Activated naive CD8-positive, alpha-beta T cell treated with anti-CD3 and anti-CD28 coated beads, Interleukin-2, amount 10 ng/mL, durations not matched to agents 7 days and 5 days (primary cell): ENCODE measurements at regions not wholly inside any gene's neighbourhood (a gene's known extent, or its start where the extent isn't known, plus 50 kb on each side); places are given as distances from the start of the nearest gene placed in this dataset.

Source experiments
- ATAC-seq: fragments of 150-1000 bp; cut with Tn5 transposase; one replicate; pipeline ENCODE4 v1.10.0; 2021; ENCODE audit warnings: low read depth, moderate library complexity
- POLR2A ChIA-PET: fragments of 350-600 bp; sonication (Branson Sonifier 250); formaldehyde crosslinking; loops from one replicate; lab custom pipeline; 2021; ENCODE audit warnings: antibody characterized with exemption; lab: Charles Lee
- DNase-seq: peaks from one replicate; pipeline ENCODE4 v3.0.0; 2021
- H3K27ac Mint-ChIP-seq: one replicate; pipeline ENCODE4 v1.8.0; 2022; ENCODE audit warnings: mild to moderate bottlenecking, mixed read lengths
- H3K27me3 Mint-ChIP-seq: one replicate; pipeline ENCODE4 v1.8.0; 2022; ENCODE audit warnings: mild to moderate bottlenecking, moderate library complexity, mixed read lengths
- H3K36me3 Mint-ChIP-seq: one replicate; pipeline ENCODE4 v1.8.0; 2021; ENCODE audit warnings: mild to moderate bottlenecking, mixed read lengths
- H3K4me1 Mint-ChIP-seq: one replicate; pipeline ENCODE4 v1.8.0; 2021; ENCODE audit warnings: mixed read lengths
- H3K4me3 Mint-ChIP-seq: one replicate; pipeline ENCODE4 v1.8.0; 2022; ENCODE audit warnings: mild to moderate bottlenecking, moderate library complexity, mixed read lengths
- H3K9me3 Mint-ChIP-seq: one replicate; pipeline ENCODE4 v1.8.0; 2021; ENCODE audit warnings: mixed read lengths

DNA sequence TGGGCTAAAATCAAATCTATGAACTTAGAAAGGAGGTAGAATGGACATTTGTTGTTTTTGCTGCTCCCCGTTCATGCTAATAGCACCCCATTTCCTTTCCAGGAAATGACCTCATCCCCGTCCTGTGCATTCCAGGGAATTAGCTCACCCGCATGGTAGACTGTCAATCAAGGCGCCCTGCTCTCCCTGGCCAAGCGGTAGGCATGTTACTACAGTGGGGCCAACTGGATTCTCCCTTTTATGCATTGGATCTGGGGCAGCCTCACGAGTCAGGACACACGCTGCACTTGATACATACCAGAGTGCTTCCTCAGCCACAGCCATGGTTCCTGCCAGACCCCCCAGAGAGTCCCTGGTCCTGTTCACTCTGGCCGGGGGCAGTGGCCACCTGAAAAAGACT is 111.0 kb upstream of the PTCH1 start:
- H3K27me3 Mint-ChIP-seq, result peaks cover 8% of the 10 kb centered on the region
- POLR2A ChIA-PET, result no interaction called here
- no peak overlapping the region for H3K4me3 Mint-ChIP-seq

DNA sequence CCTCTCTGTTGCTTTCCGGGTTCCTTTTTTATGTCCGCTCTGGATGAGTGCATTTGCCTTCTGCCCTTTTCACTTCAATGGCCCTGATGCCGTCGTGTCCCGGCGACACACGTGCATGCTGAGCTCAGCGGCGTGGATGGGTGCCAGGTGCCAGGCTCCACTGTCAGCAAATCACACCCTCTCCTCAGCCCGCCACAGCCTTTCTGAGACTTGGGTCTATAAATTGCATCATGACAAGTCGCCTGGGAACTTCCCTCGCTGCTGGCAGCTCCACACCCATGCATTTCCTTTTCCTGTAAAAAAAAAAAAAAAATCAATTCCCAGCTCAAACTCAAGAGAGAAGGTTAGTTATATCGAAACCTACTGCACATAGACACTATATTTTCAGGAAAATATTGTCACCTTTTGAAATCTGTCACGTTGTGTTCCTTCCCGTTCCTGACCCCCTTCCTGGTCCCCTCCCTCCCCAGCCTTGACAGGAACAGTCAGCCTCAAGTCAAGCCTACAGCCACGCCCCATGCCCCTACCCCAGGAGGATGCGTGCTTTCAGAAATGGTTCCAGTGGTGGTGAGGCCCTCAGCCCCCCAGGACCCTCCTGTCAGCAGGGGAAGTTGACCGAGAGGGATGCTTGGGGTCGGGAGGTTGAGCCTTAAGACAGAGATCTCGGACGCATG is 110.3 kb upstream of the PTCH1 start:
- POLR2A ChIA-PET, result no interaction called here
- H3K36me3 Mint-ChIP-seq, result peaks cover 2% of the 10 kb centered on the region
- DNase-seq, result no peak
- peak overlapping the region; percentile 27 for H3K27ac Mint-ChIP-seq
- H3K9me3 Mint-ChIP-seq, result peaks cover 7% of the 10 kb centered on the region
- ATAC-seq, result no peak
- H3K4me3 Mint-ChIP-seq, result peak overlapping the region; percentile 6
- H3K27me3 Mint-ChIP-seq, result peaks cover 6% of the 10 kb centered on the region
- peaks cover 10% of the 10 kb centered on the region for H3K4me1 Mint-ChIP-seq

More for the DNA sequence above, 111.0 kb upstream of the PTCH1 start:
- peaks cover 2% of the 10 kb centered on the region for H3K36me3 Mint-ChIP-seq
- H3K9me3 Mint-ChIP-seq, result peaks cover 10% of the 10 kb centered on the region
- no peak for ATAC-seq
- DNase-seq, result no peak
- peaks cover 10% of the 10 kb centered on the region for H3K4me1 Mint-ChIP-seq
- H3K27ac Mint-ChIP-seq, result no peak overlapping the region

DNA sequence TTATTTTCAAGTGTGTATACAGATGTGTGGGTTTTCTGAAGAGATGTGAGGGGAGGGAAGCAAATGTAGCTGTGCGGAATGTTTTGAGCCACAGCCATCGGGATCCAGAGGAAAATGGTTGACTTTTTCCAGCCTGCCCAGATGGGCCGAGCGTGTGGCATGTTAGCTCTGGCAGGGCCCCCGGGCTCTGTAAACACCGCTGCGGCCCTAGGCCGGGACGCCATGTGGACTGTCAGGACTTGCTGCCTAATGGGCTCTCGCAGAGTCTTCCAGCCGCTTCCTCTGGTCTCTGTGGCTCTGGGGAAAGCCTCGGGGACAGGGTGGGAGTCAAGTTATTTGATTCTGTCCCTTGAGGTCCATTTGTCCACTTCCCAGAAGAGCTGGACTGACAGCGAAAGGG is 109.6 kb upstream of the PTCH1 start:
- H3K36me3 Mint-ChIP-seq, result peaks cover 4% of the 10 kb centered on the region
- POLR2A ChIA-PET, result no interaction called here
- peaks cover 8% of the 10 kb centered on the region for H3K9me3 Mint-ChIP-seq
- peaks cover 6% of the 10 kb centered on the region for H3K27me3 Mint-ChIP-seq
- ATAC-seq (no peak), DNase-seq (no peak)
- no peak overlapping the region for H3K4me3 Mint-ChIP-seq
- no peak overlapping the region for H3K27ac Mint-ChIP-seq
- peaks cover 10% of the 10 kb centered on the region for H3K4me1 Mint-ChIP-seq

DNA sequence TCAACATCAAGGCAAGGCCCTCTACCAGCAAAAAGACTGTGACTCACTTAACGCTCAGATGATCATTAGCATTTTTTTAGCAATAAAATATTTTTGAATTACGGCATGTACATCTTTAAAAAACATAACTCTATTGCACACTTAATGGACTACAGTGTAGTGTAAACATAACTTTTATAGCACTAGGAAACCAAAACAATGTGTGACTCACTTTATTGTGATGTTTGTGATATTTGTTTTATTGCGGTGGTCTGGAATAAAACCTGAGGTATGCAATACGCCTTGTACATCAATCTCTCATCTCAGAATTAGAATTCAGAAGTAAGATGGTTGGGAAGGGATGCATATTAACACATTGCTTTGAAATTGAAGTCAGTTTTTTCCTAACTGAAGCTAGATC is 106.9 kb upstream of the PTCH1 start:
- peaks cover 10% of the 10 kb centered on the region for H3K4me1 Mint-ChIP-seq
- H3K36me3 Mint-ChIP-seq, result peaks cover 4% of the 10 kb centered on the region
- ATAC-seq (no peak), DNase-seq (no peak)
- peaks cover 4% of the 10 kb centered on the region for H3K9me3 Mint-ChIP-seq
- POLR2A ChIA-PET, result no interaction called here
- no peak overlapping the region for H3K4me3 Mint-ChIP-seq
- H3K27me3 Mint-ChIP-seq, result peaks cover 6% of the 10 kb centered on the region
- H3K27ac Mint-ChIP-seq, result no peak overlapping the region

DNA sequence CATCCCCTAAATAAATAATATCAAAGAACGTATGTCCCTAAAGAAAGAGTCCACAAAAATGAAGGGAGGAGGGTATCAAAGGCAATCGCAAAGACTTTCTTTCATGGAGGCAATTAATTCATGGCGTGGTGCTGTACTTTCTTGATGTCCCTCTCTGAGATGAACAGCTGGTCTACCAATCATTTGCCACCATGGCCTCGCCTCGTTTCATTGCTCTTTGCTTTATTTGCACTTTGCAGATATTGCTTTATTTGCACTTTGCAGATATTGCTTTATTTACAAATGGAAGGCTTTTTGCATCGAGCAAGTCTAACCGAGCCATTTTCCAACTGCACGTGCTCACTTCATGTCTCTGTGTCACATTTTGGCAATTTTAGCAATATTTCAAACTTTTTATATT is 104.0 kb upstream of the PTCH1 start:
- Mint-ChIP-seq H3K36me3 (peaks cover 4% of the 10 kb centered on the region), H3K27me3 (no peaks in the 10 kb centered on the region), H3K4me1 (peaks cover 4% of the 10 kb centered on the region), H3K27ac (no peak overlapping the region), H3K9me3 (peaks cover 4% of the 10 kb centered on the region), H3K4me3 (no peak overlapping the region)
- POLR2A ChIA-PET, result no interaction called here
- no peak for DNase-seq
- ATAC-seq, result no peak

DNA sequence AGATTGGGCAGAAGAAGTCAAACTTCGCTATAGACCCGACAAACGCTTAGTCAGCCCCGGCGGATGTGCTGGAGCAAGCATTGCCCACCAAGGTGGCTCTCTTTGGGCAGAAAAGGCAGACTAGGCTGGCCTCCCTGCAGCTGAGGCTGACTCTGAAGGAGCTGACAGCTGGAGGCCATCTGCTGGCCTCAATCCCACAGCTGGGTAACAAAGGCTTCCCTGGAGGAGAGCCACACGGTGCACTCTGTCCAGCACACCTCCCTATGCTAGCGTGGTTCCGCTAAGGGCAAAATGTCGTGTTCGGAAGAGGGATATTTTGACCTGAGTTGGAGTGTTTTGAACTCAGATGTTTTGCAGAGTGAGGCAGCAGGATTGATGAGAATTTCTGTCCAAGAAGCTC is 103.5 kb upstream of the PTCH1 start:
- ATAC-seq (no peak), DNase-seq (no peak)
- H3K27me3 Mint-ChIP-seq, result no peaks in the 10 kb centered on the region
- POLR2A ChIA-PET, result no interaction called here
- no peak overlapping the region for H3K27ac Mint-ChIP-seq
- peaks cover 4% of the 10 kb centered on the region for H3K9me3 Mint-ChIP-seq
- H3K36me3 Mint-ChIP-seq, result peaks cover 4% of the 10 kb centered on the region
- H3K4me3 Mint-ChIP-seq, result no peak overlapping the region
- H3K4me1 Mint-ChIP-seq, result peaks cover 4% of the 10 kb centered on the region

DNA sequence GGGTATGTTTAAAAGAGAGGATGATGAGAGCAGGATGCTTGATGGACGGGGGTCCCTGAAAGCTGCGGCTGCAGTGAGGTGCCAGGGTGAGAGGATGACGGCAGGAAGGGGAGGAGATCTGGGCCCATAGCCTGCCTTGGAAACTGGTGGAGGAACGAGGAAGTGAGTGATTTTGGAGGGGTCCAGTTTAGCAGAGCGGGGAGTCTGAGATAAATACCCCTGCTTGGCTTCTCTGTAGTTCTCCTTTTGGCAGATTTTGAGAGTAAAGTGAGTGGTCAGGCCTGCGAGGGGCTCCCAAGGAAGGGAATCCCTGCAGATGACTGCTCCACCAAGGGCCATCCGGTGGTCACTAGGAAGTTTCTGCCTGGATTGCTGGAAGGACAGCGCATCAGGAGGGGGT is 98.5 kb upstream of the PTCH1 start:
- DNase-seq, result no peak
- Mint-ChIP-seq H3K9me3 (no peaks in the 10 kb centered on the region), H3K4me1 (peaks cover 4% of the 10 kb centered on the region), H3K36me3 (no peaks in the 10 kb centered on the region), H3K27me3 (peaks cover 4% of the 10 kb centered on the region), H3K27ac (no peak overlapping the region), H3K4me3 (no peak overlapping the region)
- POLR2A ChIA-PET, result no interaction called here
- ATAC-seq, result no peak

DNA sequence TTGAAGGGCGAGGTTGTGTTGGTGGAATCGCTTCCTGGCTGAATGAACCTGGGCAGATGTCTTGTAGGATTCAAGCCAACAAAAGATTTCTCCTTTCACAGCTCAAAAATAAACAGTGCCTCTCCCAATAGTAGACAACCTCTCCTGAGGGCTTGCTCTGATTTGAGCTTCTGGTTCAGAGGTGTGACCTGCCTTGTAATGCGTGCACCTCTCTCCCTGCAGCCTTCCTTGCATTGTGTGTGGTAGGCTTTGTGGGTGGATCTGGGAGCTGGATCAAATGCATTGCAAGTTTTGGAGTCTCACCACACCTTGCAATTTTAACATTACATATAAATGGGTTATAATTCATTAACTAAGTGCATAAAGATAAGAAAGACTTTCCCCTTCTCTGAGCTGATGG is 96.9 kb upstream of the PTCH1 start:
- ATAC-seq, result no peak
- no peak for DNase-seq
- H3K27me3 Mint-ChIP-seq, result peaks cover 7% of the 10 kb centered on the region

DNA sequence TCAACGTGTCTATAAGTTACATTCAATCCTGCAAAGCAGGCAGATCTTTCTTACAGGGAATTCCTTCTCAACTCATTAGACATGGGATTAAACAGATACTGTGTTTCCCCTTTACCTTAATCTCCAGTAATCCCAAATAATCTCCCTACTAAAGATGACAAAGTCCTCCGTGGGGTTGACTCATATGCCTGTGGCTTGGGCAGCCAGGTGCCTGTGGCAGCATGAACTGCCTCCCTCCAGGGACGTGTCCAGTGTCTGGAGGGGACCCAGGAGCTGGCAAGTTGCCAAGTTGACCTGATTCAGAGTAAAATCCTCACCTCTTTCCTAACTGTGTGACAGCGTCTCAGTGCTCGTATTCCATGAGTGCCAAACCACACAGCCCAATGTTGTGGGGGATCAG is 94.6 kb upstream of the PTCH1 start:
- ATAC-seq (no peak), DNase-seq (no peak)
- no peak overlapping the region for H3K4me3 Mint-ChIP-seq
- peaks cover 7% of the 10 kb centered on the region for H3K27me3 Mint-ChIP-seq
- H3K27ac Mint-ChIP-seq, result no peak overlapping the region
- no peaks in the 10 kb centered on the region for H3K4me1 Mint-ChIP-seq
- no peaks in the 10 kb centered on the region for H3K9me3 Mint-ChIP-seq
- no peaks in the 10 kb centered on the region for H3K36me3 Mint-ChIP-seq
- POLR2A ChIA-PET, result no interaction called here

More for the DNA sequence above, 96.9 kb upstream of the PTCH1 start:
- H3K4me3 Mint-ChIP-seq, result no peak overlapping the region
- peaks cover 2% of the 10 kb centered on the region for H3K4me1 Mint-ChIP-seq
- no peak overlapping the region for H3K27ac Mint-ChIP-seq
- no peaks in the 10 kb centered on the region for H3K36me3 Mint-ChIP-seq
- no peaks in the 10 kb centered on the region for H3K9me3 Mint-ChIP-seq
- POLR2A ChIA-PET, result no interaction called here

DNA sequence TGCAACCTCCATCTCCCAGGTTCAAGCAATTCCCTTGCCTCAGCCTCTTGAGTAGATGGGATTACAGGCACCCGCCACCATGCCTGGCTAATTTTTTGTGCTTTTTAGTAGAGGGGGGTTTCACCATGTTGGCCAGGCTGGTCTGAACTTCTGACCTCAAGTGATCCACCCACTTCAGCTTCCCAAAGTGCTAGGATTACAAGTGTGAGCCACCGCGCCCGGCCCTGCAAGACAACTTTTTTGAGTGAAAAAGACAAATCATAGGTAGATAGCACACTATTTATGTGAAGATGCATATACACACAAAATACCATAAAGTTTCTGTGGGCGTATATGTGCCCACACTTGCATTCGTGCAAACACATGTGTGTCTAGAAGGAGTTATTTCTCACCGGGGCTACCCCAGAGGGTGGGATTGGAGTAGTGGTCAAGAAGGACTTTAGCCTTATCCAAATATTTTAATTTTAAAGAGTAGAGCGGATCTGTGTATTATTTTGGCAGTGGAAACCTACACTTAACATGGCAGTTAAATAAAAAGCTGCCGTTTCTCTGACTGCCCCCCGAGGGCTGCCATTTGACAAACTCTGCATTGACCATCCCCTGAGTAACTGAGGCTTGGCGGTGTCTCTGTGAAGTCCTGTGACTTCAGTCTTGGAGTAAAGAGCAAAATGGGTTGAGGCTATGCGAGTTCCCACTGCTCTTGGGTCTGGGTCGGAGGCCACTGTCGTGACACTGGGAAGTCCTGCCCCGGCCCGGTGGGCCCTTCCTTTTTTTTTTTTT is 93.4 kb upstream of the PTCH1 start:
- DNase-seq (no peak), ATAC-seq (no peak)
- H3K4me1 Mint-ChIP-seq, result no peaks in the 10 kb centered on the region
- H3K27ac Mint-ChIP-seq, result no peak overlapping the region
- no peak overlapping the region for H3K4me3 Mint-ChIP-seq
- no peaks in the 10 kb centered on the region for H3K9me3 Mint-ChIP-seq
- POLR2A ChIA-PET, result no interaction called here
- peaks cover 7% of the 10 kb centered on the region for H3K27me3 Mint-ChIP-seq
- H3K36me3 Mint-ChIP-seq, result no peaks in the 10 kb centered on the region

DNA sequence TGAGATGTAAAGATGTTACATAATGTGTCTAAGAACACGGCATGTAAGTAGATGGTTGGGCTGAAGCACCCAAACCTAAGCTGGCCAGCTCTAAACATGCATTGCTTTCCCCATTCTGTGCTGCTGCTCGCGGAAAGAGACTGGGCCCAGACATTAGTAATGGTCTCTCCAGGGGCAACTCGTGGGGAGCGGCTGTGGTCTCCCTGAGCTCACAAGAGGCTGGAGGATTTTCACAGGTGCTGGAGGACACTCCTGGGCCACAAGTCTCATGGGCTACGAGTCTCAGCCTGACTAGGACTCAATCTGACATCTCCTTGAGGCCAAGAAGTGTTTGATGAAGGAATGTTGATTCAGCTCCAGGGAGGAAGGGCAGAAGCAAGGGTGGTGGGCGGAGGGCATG is 92.7 kb upstream of the PTCH1 start:
- Mint-ChIP-seq H3K9me3 (no peaks in the 10 kb centered on the region), H3K36me3 (no peaks in the 10 kb centered on the region), H3K4me1 (no peaks in the 10 kb centered on the region), H3K27ac (no peak overlapping the region), H3K27me3 (peaks cover 7% of the 10 kb centered on the region), H3K4me3 (no peak overlapping the region)
- POLR2A ChIA-PET, result no interaction called here
- DNase-seq, result no peak
- no peak for ATAC-seq

DNA sequence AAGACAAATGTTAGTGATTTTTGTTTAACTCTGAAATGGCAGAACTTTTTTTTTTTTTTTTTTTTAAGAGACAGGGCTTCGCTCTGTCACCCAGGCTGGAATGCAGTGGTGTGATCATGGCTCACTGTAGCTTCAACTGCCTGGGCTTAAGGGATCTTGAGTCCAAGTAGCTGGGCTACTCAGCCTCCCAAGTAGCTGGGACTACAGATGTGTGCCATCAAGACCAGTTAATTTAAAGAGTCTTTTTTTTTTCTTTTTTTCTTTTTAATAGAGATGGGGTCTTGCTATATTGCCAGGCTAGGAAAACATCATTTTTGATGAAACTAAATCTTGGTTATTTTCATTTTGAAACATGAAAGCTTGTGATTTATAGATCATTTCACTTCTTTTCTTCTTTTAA is 91.6 kb upstream of the PTCH1 start:
- H3K9me3 Mint-ChIP-seq, result no peaks in the 10 kb centered on the region
- H3K4me1 Mint-ChIP-seq, result no peaks in the 10 kb centered on the region
- no peak overlapping the region for H3K27ac Mint-ChIP-seq
- no peak overlapping the region for H3K4me3 Mint-ChIP-seq
- peaks cover 6% of the 10 kb centered on the region for H3K27me3 Mint-ChIP-seq
- no peaks in the 10 kb centered on the region for H3K36me3 Mint-ChIP-seq
- ATAC-seq (no peak), DNase-seq (no peak)
- POLR2A ChIA-PET, result no interaction called here

DNA sequence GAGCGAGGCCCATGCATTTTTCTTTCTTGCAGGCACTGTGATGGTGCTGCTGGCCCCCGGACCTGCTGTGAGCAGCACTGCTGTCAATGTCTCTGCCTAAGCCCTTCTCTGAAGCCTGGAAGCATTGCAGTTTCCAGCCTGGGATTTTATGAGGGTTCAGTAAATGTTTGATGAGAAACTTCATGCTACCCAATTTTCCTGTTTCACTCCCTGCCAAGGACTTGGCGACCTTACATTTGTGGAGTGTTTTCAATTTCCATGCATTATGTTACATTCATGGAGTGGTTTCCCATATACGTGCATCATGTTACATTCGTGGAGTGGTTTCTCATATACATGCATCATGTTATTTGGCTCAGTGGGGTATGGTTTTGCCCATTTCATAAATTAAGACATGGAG is 90.7 kb upstream of the PTCH1 start:
- ATAC-seq, result no peak

More for the DNA sequence above, 90.7 kb upstream of the PTCH1 start:
- POLR2A ChIA-PET, result no interaction called here
- no peaks in the 10 kb centered on the region for H3K4me1 Mint-ChIP-seq
- H3K9me3 Mint-ChIP-seq, result no peaks in the 10 kb centered on the region
- no peaks in the 10 kb centered on the region for H3K36me3 Mint-ChIP-seq
- DNase-seq, result no peak
- H3K27me3 Mint-ChIP-seq, result peaks cover 3% of the 10 kb centered on the region
- H3K27ac Mint-ChIP-seq, result no peak overlapping the region
- H3K4me3 Mint-ChIP-seq, result no peak overlapping the region
